Endothelial cell of umbilical vein (primary cell): ENCODE measurements at regions not wholly inside any gene's neighbourhood (a gene's known extent, or its start where the extent isn't known, plus 50 kb on each side); places are given as distances from the start of the nearest gene placed in this dataset.
"Not testable (repeated sequence)": the region's sequence is repeated elsewhere in the genome, so short reads cannot be mapped to it uniquely, and the experiment has no call there.

ENCODE experiments used
- BruUV-seq: library from RNA; stranded (reverse); fragments of 400-500 nt; replicated peaks from 2 replicates; lab custom pipeline; 2021; lab: Mats Ljungman, UMichigan
- CTCF ChIA-PET: fragments of 300-600, 350-600 bp; sonication (Branson Sonifier 250); formaldehyde crosslinking; loops from one replicate; lab custom pipeline; 2021; ENCODE audit warnings: antibody characterized with exemption, inconsistent platforms; lab: Charles Lee
- POLR2A ChIA-PET: fragments of 300-600, 350-600 bp; sonication (Branson Sonifier 250); formaldehyde crosslinking; loops from one replicate; lab custom pipeline; 2021; ENCODE audit warnings: antibody characterized with exemption, inconsistent platforms; lab: Charles Lee
- DNase-seq: peaks from one replicate; pipeline ENCODE4 v3.0.0-alpha.2; 2011; ENCODE audit warnings: low read depth, low spot score
- FAIRE-seq: peaks from 2 replicates; lab custom pipeline; 2011; peaks lifted over from hg19 to GRCh38; lab: Jason Lieb, UNC
- H2AFZ ChIP-seq: 2 replicates; pipeline ENCODE4 v1.6.0; 2012; ENCODE audit warnings: low read depth, low read length, control low read depth, inconsistent platforms
- H3K27ac ChIP-seq: 2 replicates; pipeline ENCODE4 v1.5.1; 2011; ENCODE audit warnings: low read depth, mild to moderate bottlenecking, control low read depth, low read length, moderate library complexity; ENCODE audit not compliant: insufficient read depth
- H3K27me3 ChIP-seq, 2 experiments: 2 replicates each; pipeline versions ENCODE4 v1.6.0 to v1.6.1; 2011; ENCODE audit warnings: low read length in 2 of 2, mixed read lengths in 1 of 2; ENCODE audit not compliant: control insufficient read depth in 2 of 2, insufficient read depth in 2 of 2
- H3K36me3 ChIP-seq, 2 experiments: 2 replicates in 1 of 2; 3 replicates in 1 of 2; pipeline ENCODE4 v1.5.1; 2011; ENCODE audit warnings: low read length in 2 of 2, mild to moderate bottlenecking in 1 of 2, moderate library complexity in 1 of 2; ENCODE audit not compliant: control insufficient read depth in 2 of 2, insufficient read depth in 2 of 2; ENCODE audit errors: extremely low read depth in 1 of 2
- H3K4me1 ChIP-seq: 3 replicates; pipeline ENCODE4 v1.5.1; 2011; ENCODE audit warnings: mild to moderate bottlenecking, low read length; ENCODE audit not compliant: control insufficient read depth, insufficient read depth; ENCODE audit errors: extremely low read depth
- H3K4me2 ChIP-seq: 2 replicates; pipeline ENCODE4 v1.6.1; 2011; ENCODE audit warnings: low read length, control low read depth, mixed read lengths; ENCODE audit not compliant: insufficient read depth
- H3K4me3 ChIP-seq, 3 experiments: fragments of 200-600 bp in 1 of 3; sonication (generic), shearing (Covaris generic) in 1 of 3; replicated peaks in 1 of 3; 2 replicates each; pipeline ENCODE4 v1.5.1; 2011 to 2016; ENCODE audit warnings: control low read depth in 3 of 3, low read length in 3 of 3, mild to moderate bottlenecking in 2 of 3, inconsistent platforms in 1 of 3, low read depth in 1 of 3, moderate library complexity in 1 of 3; ENCODE audit not compliant: insufficient read depth in 1 of 3
- H3K79me2 ChIP-seq: 2 replicates; pipeline ENCODE4 v1.6.0; 2012; ENCODE audit warnings: low read length, inconsistent platforms; ENCODE audit not compliant: control insufficient read depth, insufficient read depth
- H3K9ac ChIP-seq: replicated peaks from 2 replicates; pipeline ENCODE3; 2011; ENCODE audit warnings: low read length, control low read depth; ENCODE audit not compliant: insufficient read depth; ENCODE audit errors: extremely low read depth
- H3K9me1 ChIP-seq: replicated peaks from 3 replicates; pipeline ENCODE4 v1.6.0; 2011; ENCODE audit warnings: mild to moderate bottlenecking, low read length; ENCODE audit not compliant: control insufficient read depth, insufficient read depth; ENCODE audit errors: extremely low read depth
- H3K9me3 ChIP-seq: replicated peaks from 2 replicates; pipeline ENCODE4 v1.5.1; 2012; ENCODE audit warnings: low read length, inconsistent platforms; ENCODE audit not compliant: control insufficient read depth, insufficient read depth
- H4K20me1 ChIP-seq: replicated peaks from 2 replicates; pipeline ENCODE3; 2011; ENCODE audit warnings: mild to moderate bottlenecking, low read length; ENCODE audit not compliant: control insufficient read depth, insufficient read depth; ENCODE audit errors: extremely low read depth
- EZH2 ChIP-seq: IDR thresholded peaks from 2 replicates; pipeline ENCODE4 v1.6.1; 2012; ENCODE audit warnings: borderline replicate concordance, low read depth, mild to moderate bottlenecking, moderate library complexity, low read length, inconsistent platforms; ENCODE audit not compliant: severe bottlenecking
- FOS ChIP-seq: IDR thresholded peaks from 2 replicates; pipeline ENCODE4 v1.6.1; 2011; ENCODE audit warnings: mild to moderate bottlenecking, low read length, moderate library complexity, borderline replicate concordance; ENCODE audit not compliant: insufficient read depth
- GATA2 ChIP-seq: IDR thresholded peaks from 2 replicates; pipeline ENCODE4 v1.7.0; 2011; ENCODE audit warnings: low read depth, mild to moderate bottlenecking, moderate library complexity, mixed read lengths, low read length; ENCODE audit not compliant: insufficient read length, insufficient read depth
- JUN ChIP-seq: IDR thresholded peaks from 2 replicates; pipeline ENCODE4 v1.6.1; 2011; ENCODE audit warnings: borderline replicate concordance, low read depth; ENCODE audit not compliant: insufficient read length, insufficient read depth
- MYC ChIP-seq: IDR thresholded peaks from one replicate; pipeline ENCODE4 v1.6.1; 2011; ENCODE audit warnings: mild to moderate bottlenecking, low read depth, low read length
- POLR2A ChIP-seq: IDR thresholded peaks from 2 replicates; pipeline ENCODE4 v1.6.1; 2012; ENCODE audit warnings: low read depth, mild to moderate bottlenecking, control low read depth, low read length
- POLR2AphosphoS5 ChIP-seq: IDR thresholded peaks from 2 replicates; pipeline ENCODE4 v1.6.1; 2012; ENCODE audit warnings: low read depth, mild to moderate bottlenecking, control low read depth, low read length, moderate library complexity; ENCODE audit not compliant: insufficient read depth
- dilution Hi-C: fragments of 300-500 bp; cut with MboI; formaldehyde crosslinking; loops from one replicate; pipeline ENCODE4 v1.15.0; 2019; ENCODE audit warnings: low sequenced_read_pairs; ENCODE audit not compliant: extremely low pct_ligation_motif_present
- intact Hi-C: fragments of 100-400 bp; cut with micrococcal nuclease; formaldehyde crosslinking; loops from one replicate; pipeline ENCODE4 v1.10.0; 2022
- TF ChIP-seq, protein P1 (sequence below), 2 donors: IDR thresholded peaks; 1 replicate in 1 of 2; 2 replicates in 1 of 2; pipeline ENCODE4 v1.5.1; 2011; ENCODE audit warnings: low read length in 2 of 2, mild to moderate bottlenecking in 2 of 2, moderate library complexity in 2 of 2, control low read depth in 1 of 2, inconsistent platforms in 1 of 2, low read depth in 1 of 2; ENCODE audit not compliant: insufficient read depth in 1 of 2; ENCODE audit errors: extremely low read depth in 1 of 2
- TF ChIP-seq, protein P2 (sequence below): IDR thresholded peaks from 2 replicates; pipeline ENCODE4 v1.6.1; 2011; ENCODE audit not compliant: insufficient read depth, insufficient read length

GRCh38 chr13:89407357-89407756 lies 1736.2 kb downstream of the SLITRK5 start:
- FAIRE-seq, result no peak
- ChIA-PET POLR2A (no interaction called here), CTCF (no interaction called here)
- H2AFZ ChIP-seq, result no peak overlapping the region
- no peaks in the 10 kb centered on the region for H3K36me3 ChIP-seq
- no peak overlapping the region for H3K27ac ChIP-seq
- no peaks in the 10 kb centered on the region for H3K4me1 ChIP-seq
- BruUV-seq, result no TSS peak
- no peaks in the 10 kb centered on the region for H3K9me1 ChIP-seq
- no peaks in the 10 kb centered on the region for H4K20me1 ChIP-seq
- no peaks in the 10 kb centered on the region for H3K9me3 ChIP-seq
- no peak for DNase-seq
- H3K9ac ChIP-seq, result no peak overlapping the region
- TF ChIP-seq MYC (no peak), FOS (no peak), POLR2A (no peak), GATA2 (no peak), POLR2AphosphoS5 (no peak)
- no peaks in the 10 kb centered on the region for H3K79me2 ChIP-seq
- dilution Hi-C loops, result no loop called here
- H3K4me2 ChIP-seq, result no peak overlapping the region
- H3K4me3 ChIP-seq, result no peak overlapping the region
- no peaks in the 10 kb centered on the region for H3K27me3 ChIP-seq
- intact Hi-C loops, result no loop called here

DNA sequence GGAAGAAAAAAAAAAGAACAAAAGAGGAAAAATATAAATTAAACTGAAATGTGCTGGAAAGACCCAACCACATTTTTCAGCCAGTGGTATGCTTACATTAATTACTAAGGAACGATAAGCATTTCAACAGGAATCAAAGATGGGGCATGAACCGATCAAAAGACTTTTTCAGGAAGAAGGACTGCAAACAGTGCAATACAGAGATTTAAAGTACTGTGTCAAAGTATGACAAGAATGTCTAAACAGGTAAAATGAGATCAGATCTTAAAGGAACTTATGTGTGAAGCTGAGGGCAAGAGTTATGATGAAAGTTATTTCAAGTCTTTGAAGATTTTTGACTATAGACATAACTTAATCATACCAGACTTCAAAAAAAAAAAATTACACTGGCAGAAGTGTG lies 1761.8 kb downstream of the SLITRK5 start:
- TF ChIP-seq MYC (no peak), FOS (no peak), POLR2AphosphoS5 (no peak), EZH2 (no peak), JUN (no peak), GATA2 (no peak), POLR2A (no peak)
- TF ChIP-seq, protein P1, sequence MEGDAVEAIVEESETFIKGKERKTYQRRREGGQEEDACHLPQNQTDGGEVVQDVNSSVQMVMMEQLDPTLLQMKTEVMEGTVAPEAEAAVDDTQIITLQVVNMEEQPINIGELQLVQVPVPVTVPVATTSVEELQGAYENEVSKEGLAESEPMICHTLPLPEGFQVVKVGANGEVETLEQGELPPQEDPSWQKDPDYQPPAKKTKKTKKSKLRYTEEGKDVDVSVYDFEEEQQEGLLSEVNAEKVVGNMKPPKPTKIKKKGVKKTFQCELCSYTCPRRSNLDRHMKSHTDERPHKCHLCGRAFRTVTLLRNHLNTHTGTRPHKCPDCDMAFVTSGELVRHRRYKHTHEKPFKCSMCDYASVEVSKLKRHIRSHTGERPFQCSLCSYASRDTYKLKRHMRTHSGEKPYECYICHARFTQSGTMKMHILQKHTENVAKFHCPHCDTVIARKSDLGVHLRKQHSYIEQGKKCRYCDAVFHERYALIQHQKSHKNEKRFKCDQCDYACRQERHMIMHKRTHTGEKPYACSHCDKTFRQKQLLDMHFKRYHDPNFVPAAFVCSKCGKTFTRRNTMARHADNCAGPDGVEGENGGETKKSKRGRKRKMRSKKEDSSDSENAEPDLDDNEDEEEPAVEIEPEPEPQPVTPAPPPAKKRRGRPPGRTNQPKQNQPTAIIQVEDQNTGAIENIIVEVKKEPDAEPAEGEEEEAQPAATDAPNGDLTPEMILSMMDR (IDR thresholded peaks at IDR 0.05; ENCODE audit: extremely low read depth in 1 of 2, insufficient read depth in 1 of 2, low read depth in 1 of 2, low read length in 2 of 2), result no peak
- TF ChIP-seq, protein P2, sequence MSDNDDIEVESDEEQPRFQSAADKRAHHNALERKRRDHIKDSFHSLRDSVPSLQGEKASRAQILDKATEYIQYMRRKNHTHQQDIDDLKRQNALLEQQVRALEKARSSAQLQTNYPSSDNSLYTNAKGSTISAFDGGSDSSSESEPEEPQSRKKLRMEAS, result no peak
- Histone ChIP-seq H3K9me1 (no peaks in the 10 kb centered on the region), H4K20me1 (no peaks in the 10 kb centered on the region), H3K27me3 (no peaks in the 10 kb centered on the region), H3K79me2 (no peaks in the 10 kb centered on the region), H3K9me3 (no peaks in the 10 kb centered on the region), H3K27ac (no peak overlapping the region), H3K4me1 (no peaks in the 10 kb centered on the region), H3K4me3 (no peak overlapping the region), H3K9ac (no peak overlapping the region), H3K4me2 (no peak overlapping the region), H2AFZ (peak overlapping the region; percentile 27), H3K36me3 (no peaks in the 10 kb centered on the region)
- intact Hi-C loops (loop anchor here (10.0 kb wide), 2 partner anchors 492 to 1432 kb away; no protein-coding TSS in a partner anchor), dilution Hi-C loops (no loop called here)
- no peak for FAIRE-seq
- BruUV-seq, result no TSS peak
- CTCF ChIA-PET, result no interaction called here
- POLR2A ChIA-PET, result no interaction called here
- peak; percentile 26 for DNase-seq

DNA sequence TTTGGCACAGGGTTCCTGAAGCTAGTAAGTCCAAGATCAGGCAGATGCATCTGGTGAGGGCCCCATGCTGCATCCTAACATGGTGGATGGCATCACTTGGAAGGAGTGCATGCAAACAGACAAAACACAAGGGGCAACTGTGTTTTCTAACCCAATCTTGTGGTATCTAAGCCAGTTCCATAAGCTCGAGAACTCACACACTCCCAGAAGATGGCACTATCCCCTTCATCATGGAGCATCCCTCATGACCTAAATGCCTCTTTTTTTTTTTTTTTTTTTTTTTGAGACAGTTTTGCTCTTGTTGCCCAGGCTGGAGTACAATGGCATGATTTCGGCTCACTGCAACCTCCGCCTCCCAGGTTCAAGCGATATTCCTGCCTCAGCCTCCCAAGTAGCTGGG lies 1763.5 kb downstream of the SLITRK5 start:
- dilution Hi-C loops, FAIRE-seq, H3K79me2 ChIP-seq, H4K20me1 ChIP-seq, DNase-seq, BruUV-seq, H3K27ac ChIP-seq, POLR2A ChIA-PET, H3K4me1 ChIP-seq, H3K4me3 ChIP-seq, H3K4me2 ChIP-seq, H3K9me1 ChIP-seq, H2AFZ ChIP-seq, H3K9ac ChIP-seq, H3K36me3 ChIP-seq, H3K27me3 ChIP-seq, H3K9me3 ChIP-seq: not testable (repeated sequence)
- CTCF ChIA-PET, result interaction anchor here (0.6 to 3.2 kb wide), 16 partner anchors 9 to 1372 kb away, joined by 3 to 91 read pairs (median 4); no protein-coding TSS in a partner anchor
- intact Hi-C loops, result loop anchor here (1.0 to 10.0 kb wide), 4 partner anchors 80 to 1430 kb away; no protein-coding TSS in a partner anchor
